Stomach smooth muscle (tissue), 2 donors: ENCODE measurements at regions not wholly inside any gene's neighbourhood (a gene's known extent, or its start where the extent isn't known, plus 50 kb on each side); places are given as distances from the start of the nearest gene placed in this dataset.

Experiments used
- H3K27ac ChIP-seq: one replicate; pipeline ENCODE4 v1.7.0; 2013; ENCODE audit warnings: mild to moderate bottlenecking, low read length, inconsistent platforms
- H3K27me3 ChIP-seq, 2 donors: one replicate each; pipeline ENCODE4 v1.7.0; 2013; ENCODE audit warnings: low read length in 2 of 2; ENCODE audit not compliant: insufficient read depth in 2 of 2, control insufficient read depth in 1 of 2
- H3K36me3 ChIP-seq, 2 donors: one replicate each; pipeline ENCODE4 v1.7.0; 2013; ENCODE audit warnings: low read length in 2 of 2; ENCODE audit not compliant: control insufficient read depth in 2 of 2, insufficient read depth in 2 of 2
- H3K4me1 ChIP-seq: one replicate; pipeline ENCODE4 v1.7.0; 2013; ENCODE audit warnings: low read length; ENCODE audit not compliant: control insufficient read depth, insufficient read depth
- H3K4me3 ChIP-seq, 2 donors: one replicate each; pipeline ENCODE4 v1.7.0; 2013; ENCODE audit warnings: low read length in 2 of 2
- H3K9ac ChIP-seq, 2 donors: one replicate each; pipeline ENCODE4 v1.7.0; 2013; ENCODE audit warnings: low read length in 2 of 2, mild to moderate bottlenecking in 1 of 2
- H3K9me3 ChIP-seq, 2 donors: one replicate each; pipeline ENCODE4 v1.7.0; 2013; ENCODE audit warnings: low read length in 2 of 2; ENCODE audit not compliant: control insufficient read depth in 2 of 2
- donor health status: healthy.
- donor health status: Pancreatic carcinoma.

DNA sequence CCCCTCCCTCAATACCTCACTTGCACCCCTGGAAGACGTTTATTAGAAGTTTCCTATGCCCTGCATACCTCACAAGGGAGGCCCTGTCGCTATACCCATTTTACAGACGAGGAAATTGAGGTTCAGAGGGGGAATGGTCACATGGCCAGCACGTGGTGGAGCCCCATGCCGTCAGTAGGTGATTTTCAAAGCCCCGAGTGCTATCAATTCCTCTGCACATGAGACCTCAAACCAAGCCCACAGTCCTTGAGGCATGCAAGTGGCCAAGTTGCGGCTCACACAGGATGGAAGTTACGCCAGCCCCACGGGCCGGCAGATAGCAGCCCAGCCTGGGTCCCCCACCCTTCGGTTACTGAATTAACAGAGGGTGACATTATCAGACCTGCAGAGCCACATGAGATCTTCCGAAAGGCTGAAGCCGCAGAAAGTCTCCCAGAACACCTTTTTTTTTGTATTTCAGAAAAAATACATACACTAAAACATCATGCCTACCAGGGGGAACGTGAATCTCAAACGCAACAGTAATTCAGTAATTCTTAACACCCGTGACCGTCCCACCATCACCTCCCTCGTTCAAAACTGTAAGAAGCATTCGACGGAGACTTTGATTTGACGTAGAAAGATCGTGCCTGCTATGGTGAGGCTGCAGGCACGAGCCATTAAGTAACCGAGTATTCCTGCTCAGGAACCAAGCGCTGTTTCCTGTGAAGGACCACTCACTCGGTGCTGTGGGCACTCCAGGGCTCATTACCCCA is 129.0 kb downstream of the RFLNA start:
- peaks cover 67% of the 10 kb centered on the region for H3K4me1 ChIP-seq
- H3K36me3 ChIP-seq: peaks cover 23 to 24% of the 10 kb centered on the region in 2 donors
- no peaks in the 10 kb centered on the region for H3K27me3 ChIP-seq
- no peaks in the 10 kb centered on the region for H3K9me3 ChIP-seq
- H3K4me3 ChIP-seq: peak overlapping the region in 1 of 2 donors; percentile 55
- peak overlapping the region; percentile 96 for H3K27ac ChIP-seq
- peak overlapping the region; percentile 64 to 72 for H3K9ac ChIP-seq

DNA sequence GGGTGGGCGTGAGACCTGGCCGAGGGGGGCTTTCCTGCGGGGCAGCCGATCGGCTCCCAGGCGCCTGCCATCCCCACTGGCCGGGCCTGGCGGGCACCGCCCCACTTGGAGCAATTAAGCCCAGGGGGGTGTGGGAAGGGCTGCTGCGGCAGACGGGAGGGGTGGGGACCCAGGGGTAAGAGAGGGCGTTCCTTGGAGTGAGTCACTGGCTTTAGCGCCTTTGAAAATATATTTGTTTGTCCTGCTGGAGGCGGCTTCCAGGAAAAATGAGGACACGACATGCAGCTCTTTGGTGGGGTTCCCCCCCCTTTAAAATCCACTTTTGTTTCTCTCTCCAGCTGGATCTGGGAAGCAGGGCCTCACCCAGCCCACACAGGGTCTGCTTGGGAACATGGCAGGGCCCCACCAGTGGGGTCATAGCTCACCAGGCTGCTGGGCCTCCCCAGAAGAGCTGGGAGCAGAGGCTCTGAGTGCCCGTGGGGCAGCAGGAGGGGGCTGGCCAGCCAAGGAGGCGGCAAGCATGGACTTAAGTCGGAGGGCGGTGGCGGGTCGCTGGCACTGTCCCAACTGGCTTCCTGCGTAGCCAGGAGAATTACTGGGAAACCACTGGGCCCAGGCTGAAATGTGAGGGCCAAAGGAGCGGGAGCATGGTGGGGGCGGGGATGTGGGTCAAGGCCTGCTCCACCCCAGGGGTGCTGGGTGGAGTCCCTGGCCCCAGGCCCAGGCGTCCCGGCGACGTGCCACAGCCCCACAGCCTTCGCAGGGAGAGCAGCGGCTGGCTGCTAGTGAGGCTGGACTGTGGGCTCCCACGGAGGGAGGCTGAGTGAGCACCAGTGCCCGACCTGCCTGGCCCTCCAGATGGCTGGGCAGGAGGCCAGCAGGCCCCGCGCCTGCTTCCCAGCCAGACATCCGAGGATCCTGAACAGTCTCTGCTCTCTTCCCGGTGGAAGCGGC is 128.0 kb downstream of the RFLNA start:
- Histone ChIP-seq H3K4me1 (peaks cover 56% of the 10 kb centered on the region), H3K27ac (peak overlapping the region; percentile 96), H3K27me3 (no peaks in the 10 kb centered on the region), H3K9me3 (no peaks in the 10 kb centered on the region), H3K9ac (peak overlapping the region; percentile 64 to 72), H3K36me3 (peaks cover 23 to 28% of the 10 kb centered on the region in 2 donors), H3K4me3 (peak overlapping the region in 1 of 2 donors; percentile 55)

DNA sequence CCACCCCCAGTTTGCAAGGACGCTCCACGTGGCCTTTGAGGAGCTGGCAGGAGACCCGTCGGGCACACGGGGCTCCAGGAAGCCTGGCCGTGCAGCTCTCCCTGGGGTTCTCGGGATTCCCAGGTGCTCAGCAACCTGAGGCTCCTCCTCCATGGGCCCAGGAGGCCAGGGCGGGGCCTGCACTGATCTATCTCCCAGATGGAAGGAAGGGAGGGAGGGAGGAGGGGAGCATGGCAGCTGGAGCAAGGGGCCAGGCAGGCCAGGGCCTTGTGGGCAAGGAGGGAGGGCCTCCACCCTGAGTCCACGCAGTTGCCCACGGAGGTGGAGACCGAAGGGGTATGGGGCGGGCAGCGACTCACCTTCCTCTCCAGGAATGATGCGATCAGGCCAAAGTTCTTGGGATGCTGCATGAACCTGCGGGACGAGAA is 127.3 kb downstream of the RFLNA start:
- H3K27me3 ChIP-seq: no peaks in the 10 kb centered on the region
- H3K4me1 ChIP-seq: peaks cover 49% of the 10 kb centered on the region
- peaks cover 26 to 30% of the 10 kb centered on the region in 2 donors for H3K36me3 ChIP-seq
- peak overlapping the region; percentile 31 to 49 for H3K4me3 ChIP-seq
- peak overlapping the region; percentile 96 for H3K27ac ChIP-seq
- peak overlapping the region in 1 of 2 donors; percentile 67 for H3K9ac ChIP-seq
- H3K9me3 ChIP-seq: no peaks in the 10 kb centered on the region

DNA sequence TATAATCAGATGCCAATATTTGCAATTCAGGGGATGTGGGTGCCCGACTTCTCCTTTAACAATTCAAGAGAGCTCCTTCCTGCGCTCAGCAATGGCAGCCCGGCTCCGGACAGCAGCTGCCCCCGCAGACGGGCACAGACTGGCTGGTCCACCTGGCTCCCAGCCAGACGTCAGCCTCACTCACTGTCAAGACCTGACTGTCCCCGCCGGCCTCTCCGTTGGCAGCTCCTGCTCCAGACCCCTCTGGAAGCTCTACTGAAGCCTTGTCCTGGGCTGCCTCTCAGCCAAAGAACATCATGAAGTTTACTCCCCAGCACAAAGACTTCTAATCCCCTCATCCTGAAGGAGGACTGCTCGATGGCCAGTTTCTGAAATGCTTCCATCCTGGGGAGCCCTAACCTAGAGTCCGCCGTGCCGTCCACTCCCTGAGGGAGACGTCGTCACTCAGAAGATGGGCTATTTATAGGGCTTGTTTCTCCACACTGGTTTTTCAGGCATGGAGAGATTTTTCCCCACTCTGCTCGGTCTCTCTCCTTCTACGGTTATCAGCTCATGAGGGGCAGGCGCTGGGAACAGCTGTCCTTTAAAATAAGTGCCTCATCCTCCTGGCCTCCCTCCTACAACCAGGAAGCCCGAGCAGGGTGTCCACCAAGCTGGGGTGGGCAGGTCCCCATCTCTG is 126.2 kb downstream of the RFLNA start:
- peak overlapping the region; percentile 21 to 36 for H3K9ac ChIP-seq
- H3K36me3 ChIP-seq: peaks cover 23 to 29% of the 10 kb centered on the region in 2 donors
- H3K27ac ChIP-seq: peak overlapping the region; percentile 96
- no peaks in the 10 kb centered on the region for H3K9me3 ChIP-seq
- no peak overlapping the region for H3K4me3 ChIP-seq
- peaks cover 48% of the 10 kb centered on the region for H3K4me1 ChIP-seq
- no peaks in the 10 kb centered on the region for H3K27me3 ChIP-seq

DNA sequence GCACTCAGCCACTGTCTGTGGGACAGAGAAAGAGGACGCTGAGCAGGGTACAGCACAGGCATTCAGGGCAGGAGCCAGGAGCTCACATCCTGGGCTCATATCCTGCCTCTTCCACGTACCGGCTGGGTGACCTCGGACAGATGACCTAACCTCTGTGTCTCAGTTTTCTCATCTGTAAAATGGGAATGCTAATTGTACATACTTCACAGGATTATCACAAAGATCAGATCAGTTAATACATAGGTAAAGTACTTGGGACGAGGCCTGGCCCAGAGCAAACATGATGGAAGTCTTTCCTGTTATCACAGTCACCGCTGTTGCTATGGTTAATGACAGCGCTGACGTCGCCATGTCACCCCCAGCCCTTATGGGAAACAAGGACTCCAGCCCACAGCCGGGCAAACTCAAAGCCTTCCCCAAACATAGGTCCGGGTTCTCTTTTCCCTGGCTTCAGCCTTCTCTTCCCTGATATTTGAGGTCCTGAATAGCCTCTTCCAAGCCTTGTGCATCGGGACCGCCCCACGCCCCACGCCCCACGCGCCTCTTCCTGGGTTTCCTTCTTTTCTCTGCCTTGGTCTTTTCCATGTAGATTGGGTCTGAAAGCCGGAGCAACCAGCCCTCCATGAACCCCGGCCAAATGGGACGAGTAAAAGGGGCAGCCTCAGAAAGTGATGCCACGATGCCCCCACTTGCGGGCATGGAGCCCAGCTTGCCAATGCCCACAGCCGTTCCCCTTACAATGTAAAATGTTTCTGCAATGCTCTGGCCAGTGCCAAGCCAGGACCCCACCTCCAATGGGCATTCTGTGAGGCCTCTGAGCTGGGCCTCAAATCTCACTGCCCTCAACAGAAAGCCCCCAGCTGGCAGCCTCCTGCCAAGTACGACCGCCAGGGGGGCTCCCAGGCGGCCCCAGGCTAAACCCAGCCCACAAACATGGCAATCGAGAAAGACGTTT is 125.4 kb downstream of the RFLNA start:
- H3K4me3 ChIP-seq: no peak overlapping the region
- H3K9ac ChIP-seq: no peak overlapping the region
- peaks cover 16 to 21% of the 10 kb centered on the region in 2 donors for H3K36me3 ChIP-seq
- H3K27me3 ChIP-seq: no peaks in the 10 kb centered on the region
- H3K9me3 ChIP-seq: no peaks in the 10 kb centered on the region
- peaks cover 48% of the 10 kb centered on the region for H3K4me1 ChIP-seq
- H3K27ac ChIP-seq: peak overlapping the region; percentile 96

DNA sequence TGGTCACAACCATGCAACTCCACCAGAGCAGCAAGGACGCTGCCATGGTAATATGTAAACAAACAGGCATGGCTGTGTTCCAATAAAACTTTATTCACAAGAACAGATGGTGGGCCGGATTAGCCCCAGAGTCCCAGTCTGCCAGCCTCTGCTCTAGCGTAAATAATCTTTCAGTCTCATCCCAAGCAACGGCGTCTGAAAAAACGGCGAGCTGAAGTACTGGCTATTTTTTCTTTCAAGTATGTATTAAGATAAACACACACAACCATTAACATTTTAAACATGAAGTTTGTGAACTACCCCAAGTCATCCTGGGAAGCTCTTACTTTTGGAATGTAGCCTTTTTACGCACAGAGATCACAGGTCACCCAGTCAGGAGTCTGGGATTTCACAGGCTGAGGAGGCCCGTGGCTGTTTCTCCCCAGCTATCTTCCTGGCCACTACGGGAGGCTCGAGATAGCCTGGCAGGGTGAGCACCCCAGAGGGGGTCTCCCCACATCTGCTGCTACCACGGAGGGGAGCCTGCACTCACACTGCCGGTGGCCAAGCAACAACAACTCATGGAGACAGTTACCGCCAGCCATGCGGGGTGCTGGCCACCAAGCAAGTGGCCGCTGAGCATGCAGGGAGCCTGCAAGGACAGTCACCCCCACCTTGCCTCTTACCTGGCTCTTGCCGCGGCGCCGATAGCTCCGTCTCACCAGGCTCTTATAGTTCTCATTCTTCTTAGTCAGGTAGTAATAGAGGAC is 124.6 kb downstream of the RFLNA start:
- Histone ChIP-seq H3K4me1 (peaks cover 44% of the 10 kb centered on the region), H3K4me3 (no peak overlapping the region), H3K27ac (no peak overlapping the region), H3K9me3 (no peaks in the 10 kb centered on the region), H3K27me3 (no peaks in the 10 kb centered on the region), H3K9ac (no peak overlapping the region), H3K36me3 (peaks cover 16 to 19% of the 10 kb centered on the region in 2 donors)

DNA sequence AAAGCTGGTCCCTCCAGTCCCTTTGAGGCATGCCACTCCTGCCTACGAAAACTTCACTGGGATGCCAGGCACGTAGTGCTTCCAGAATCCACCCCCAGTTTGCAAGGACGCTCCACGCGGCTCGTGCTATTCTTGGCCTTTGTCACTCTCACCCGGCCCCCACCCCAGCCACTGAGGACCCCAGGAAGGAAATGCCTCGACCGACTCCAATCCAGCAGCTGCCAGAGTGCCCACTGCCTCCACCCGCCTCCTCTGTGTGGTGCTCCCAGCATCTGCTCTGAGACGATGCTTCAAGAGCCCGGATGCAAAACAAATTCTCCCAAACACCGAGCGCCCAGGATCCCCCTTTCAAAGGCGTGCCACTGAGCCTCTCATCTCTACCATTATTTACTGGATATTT is 123.9 kb downstream of the RFLNA start:
- Histone ChIP-seq H3K36me3 (peaks cover 16 to 19% of the 10 kb centered on the region in 2 donors), H3K4me3 (no peak overlapping the region), H3K4me1 (peaks cover 44% of the 10 kb centered on the region), H3K27ac (no peak overlapping the region), H3K9ac (no peak overlapping the region), H3K27me3 (no peaks in the 10 kb centered on the region), H3K9me3 (no peaks in the 10 kb centered on the region)

DNA sequence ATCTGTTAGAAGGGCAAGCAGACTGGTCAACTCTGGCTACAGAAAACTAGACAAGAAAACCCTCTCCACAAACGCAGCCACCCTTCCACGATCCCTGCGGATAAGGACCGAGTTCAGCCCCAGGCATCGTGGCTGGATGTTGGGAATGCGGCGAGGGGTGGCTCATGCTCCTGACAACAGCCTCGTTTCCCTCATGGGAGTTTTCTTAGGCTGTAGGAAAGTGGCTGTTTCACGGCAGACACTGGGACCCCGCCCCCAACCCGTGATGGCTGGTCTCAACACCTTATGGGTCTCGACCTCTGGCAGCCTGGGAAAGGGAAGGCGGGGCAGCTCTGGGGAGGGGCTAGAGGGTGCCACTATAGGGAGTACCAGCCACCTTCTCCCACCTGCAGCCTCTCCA is 123.3 kb downstream of the RFLNA start:
- H3K36me3 ChIP-seq: peaks cover 16 to 19% of the 10 kb centered on the region in 2 donors
- no peak overlapping the region for H3K27ac ChIP-seq
- no peak overlapping the region for H3K4me3 ChIP-seq
- no peak overlapping the region for H3K9ac ChIP-seq
- H3K4me1 ChIP-seq: peaks cover 43% of the 10 kb centered on the region
- no peaks in the 10 kb centered on the region for H3K27me3 ChIP-seq
- H3K9me3 ChIP-seq: no peaks in the 10 kb centered on the region
